8988T (cell line): ENCODE measurements at regions not wholly inside any gene's neighbourhood (a gene's known extent, or its start where the extent isn't known, plus 50 kb on each side); places are given as distances from the start of the nearest gene placed in this dataset.

Source experiments
- DNase-seq: peaks from one replicate; pipeline ENCODE4 v3.0.0; 2011

DNA sequence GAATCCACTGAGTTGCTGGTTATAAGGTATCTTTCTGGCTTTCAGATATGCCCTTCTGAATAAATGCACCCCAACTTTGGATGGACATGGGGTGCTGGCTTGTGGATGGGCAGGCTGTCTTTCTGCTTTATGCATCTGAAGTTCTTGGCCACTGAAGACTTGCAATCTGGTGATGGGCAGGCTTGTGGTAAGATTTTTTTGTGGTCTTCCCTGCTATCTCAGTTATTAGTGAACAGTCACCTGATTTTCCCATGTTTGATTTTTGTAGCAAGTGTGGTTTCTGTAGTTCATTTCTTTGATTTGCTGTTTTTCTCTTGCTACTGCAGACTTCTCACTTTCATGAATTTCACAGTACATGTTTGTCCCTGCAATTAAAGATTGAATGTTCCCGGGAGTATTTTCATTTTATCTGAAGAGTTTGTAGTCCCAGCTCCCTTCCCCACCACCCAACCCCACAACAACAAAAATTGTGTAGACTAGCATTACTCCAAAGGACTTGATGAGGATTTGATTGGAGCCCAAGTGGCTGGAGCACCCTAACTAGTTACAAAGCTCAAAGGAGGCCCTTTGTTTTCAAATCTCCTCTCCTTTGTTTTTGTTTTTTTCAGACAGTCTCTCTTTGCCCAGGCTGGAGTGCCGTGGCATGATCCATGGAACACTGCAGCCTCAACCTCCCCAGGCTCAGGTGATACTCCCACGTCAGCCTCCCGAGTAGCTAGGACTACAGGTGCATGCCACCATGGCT lies 63.6 kb upstream of the MGAT5 start:
- no peak for DNase-seq

- DNase-seq = no peak
Measured at GRCh38 chr2:134190807-134191203, 63.1 kb upstream of the MGAT5 start.

GRCh38 chr2:134191835-134192234 lies 62.0 kb upstream of the MGAT5 start:
- no peak for DNase-seq

- no peak for DNase-seq
Measured at GRCh38 chr2:134193006-134193405, 60.9 kb upstream of the MGAT5 start.

DNA sequence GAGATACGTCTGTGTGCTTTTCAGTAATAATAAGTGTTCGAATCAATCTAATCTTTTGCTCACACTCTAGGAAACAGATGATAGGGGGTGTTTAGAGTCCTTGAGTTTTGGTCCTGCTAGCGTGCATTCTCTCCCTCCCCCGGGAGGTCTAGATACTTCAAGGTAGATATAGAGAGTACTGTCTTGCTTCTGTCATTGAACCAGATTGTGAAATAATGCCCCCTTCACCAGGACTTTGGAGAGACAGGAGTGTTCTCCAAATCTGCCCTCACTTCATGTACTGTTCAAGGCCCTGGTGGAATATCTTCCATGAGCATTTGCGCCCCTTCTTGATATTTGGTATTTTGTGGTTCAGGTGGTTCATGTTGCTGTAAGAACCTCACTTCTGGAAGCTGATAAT lies 59.4 kb upstream of the MGAT5 start:
- DNase-seq = no peak

DNA sequence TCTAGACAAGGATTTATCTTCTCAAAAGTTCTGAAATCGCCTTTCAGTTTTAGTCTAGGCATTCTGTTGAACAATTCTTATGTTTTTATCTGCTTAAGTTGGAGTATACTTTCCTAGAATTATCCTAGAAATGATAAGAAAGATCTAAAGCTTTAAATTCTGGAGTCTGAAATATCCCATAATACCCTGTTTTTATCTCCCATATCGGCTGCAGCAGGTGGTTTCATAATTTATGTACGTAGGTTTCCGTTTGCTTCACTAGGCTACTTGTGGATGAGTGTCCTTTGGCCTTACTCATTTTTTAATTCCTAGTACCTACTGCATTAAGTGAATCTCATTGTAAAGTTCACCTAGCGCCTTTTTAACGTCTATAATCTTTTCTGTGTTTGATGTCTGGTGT lies 58.5 kb upstream of the MGAT5 start:
- no peak for DNase-seq

GRCh38 chr2:134197445-134197844 lies 56.4 kb upstream of the MGAT5 start:
- DNase-seq = no peak

GRCh38 chr2:134198006-134198634 lies 55.8 kb upstream of the MGAT5 start:
- no peak for DNase-seq

- DNase-seq = no peak
Measured at GRCh38 chr2:134199123-134199522, 54.7 kb upstream of the MGAT5 start.

DNA sequence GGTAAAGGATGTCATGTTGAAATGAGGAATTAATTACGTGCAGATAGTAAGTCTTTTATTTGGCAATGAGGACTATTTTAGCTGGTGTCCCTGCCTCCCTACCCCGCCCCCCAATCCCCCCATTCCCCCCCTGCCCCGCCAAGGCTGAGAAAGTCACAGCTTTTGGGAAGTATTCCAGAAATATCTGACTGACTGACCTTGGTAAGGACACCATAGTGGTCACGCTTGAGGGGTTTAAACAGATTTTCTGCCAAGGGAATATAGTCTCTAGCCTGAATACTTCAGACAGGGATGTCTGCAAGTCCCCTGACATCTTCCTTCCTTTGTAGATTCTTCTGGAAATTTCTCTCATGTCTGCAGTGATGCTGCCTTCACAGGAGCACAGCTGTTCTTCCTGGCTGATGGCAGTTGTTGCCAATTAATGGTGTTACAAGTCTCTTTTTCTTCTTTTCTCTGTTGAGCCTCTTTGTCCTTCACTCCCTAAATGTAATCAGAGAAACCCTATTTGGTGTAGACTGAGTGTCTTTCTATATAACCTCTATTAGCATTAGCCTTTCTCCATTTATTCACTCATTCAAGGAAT lies 53.7 kb upstream of the MGAT5 start:
- no peak for DNase-seq

GRCh38 chr2:134201533-134201932 lies 52.3 kb upstream of the MGAT5 start:
- no peak for DNase-seq

- no peak for DNase-seq
Measured at GRCh38 chr2:134202371-134202770, 51.5 kb upstream of the MGAT5 start.

DNA sequence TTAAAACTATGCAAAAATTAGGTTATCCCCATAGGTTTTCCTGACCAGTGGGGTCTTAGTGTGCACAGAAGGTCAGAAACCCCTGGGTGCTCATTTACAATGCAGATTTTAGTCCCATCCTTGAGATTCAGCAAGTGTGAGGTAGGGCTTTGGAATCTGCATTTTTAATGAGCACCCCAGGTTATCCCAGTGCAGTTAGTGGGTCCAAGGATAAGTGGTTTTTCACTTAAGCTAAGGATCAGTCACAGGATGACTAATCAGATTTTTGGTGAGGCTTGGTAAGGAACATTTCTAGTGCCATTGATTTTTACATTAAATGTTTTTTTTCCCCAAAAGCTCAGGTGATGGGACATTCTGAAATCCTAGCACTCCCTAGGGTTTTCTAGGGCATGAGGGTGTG lies 50.7 kb upstream of the MGAT5 start:
- DNase-seq = no peak
